Activated CD4-positive, alpha-beta T cell treated with anti-CD3 and anti-CD28 coated beads, Interleukin-10, Interleukin-2, amounts not matched to agents 100 ng/mL and 50 ng/mL, durations not matched to agents 16 hours and 8 hours (primary cell): ENCODE measurements at regions not wholly inside any gene's neighbourhood (a gene's known extent, or its start where the extent isn't known, plus 50 kb on each side); places are given as distances from the start of the nearest gene placed in this dataset.
"Not testable (repeated sequence)": the region's sequence is repeated elsewhere in the genome, so short reads cannot be mapped to it uniquely, and the experiment has no call there.

Experiments
- DNase-seq: peaks from one replicate; pipeline ENCODE4 v3.0.0-alpha.2; 2020

- no peak for DNase-seq
Observed at GRCh38 chr7:131843898-131844331, 287.5 kb upstream of the PODXL start.

- no peak for DNase-seq
Observed at GRCh38 chr7:131839967-131840690, 283.7 kb upstream of the PODXL start.

- no peak for DNase-seq
Observed at GRCh38 chr7:131836733-131837132, 280.3 kb upstream of the PODXL start.

GRCh38 chr7:131835141-131835540 is 278.7 kb upstream of the PODXL start:
- DNase-seq: no peak

- DNase-seq: no peak
Observed at GRCh38 chr7:131830681-131831080, 274.3 kb upstream of the PODXL start.

DNA sequence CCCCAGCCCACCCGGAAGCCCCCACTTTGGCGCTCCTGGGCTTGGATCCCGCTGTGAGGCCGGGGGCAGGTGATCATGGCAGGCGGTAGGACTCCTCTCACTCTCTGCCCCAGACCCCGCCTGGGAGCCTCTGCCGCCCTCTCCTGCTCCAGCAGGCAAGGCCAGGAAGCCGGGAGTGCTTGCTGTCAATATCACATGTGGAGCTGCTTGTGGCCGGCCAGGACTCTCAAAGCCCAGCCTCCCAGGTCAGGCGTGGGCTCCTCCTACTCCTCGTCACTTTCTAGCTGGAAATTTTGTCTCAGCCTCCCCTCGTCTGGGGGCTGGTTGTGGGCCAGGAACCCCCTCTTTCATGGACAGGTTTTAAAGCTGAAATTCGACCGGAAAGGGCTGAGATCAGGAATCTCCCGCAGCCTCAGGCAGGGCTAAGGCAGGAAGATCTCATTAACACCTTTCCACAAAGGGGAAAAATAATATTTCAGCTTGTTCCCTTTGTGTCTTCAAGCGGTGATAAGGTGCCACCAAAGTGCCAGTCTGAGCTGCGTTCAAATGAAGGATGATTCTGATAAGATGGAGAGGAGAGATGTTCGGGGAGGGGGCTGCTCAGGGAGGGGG is 273.6 kb upstream of the PODXL start:
- DNase-seq: no peak

- DNase-seq: no peak
Observed at GRCh38 chr7:131827421-131827820, 271.0 kb upstream of the PODXL start.

GRCh38 chr7:131826960-131827359 is 270.5 kb upstream of the PODXL start:
- no peak for DNase-seq

DNA sequence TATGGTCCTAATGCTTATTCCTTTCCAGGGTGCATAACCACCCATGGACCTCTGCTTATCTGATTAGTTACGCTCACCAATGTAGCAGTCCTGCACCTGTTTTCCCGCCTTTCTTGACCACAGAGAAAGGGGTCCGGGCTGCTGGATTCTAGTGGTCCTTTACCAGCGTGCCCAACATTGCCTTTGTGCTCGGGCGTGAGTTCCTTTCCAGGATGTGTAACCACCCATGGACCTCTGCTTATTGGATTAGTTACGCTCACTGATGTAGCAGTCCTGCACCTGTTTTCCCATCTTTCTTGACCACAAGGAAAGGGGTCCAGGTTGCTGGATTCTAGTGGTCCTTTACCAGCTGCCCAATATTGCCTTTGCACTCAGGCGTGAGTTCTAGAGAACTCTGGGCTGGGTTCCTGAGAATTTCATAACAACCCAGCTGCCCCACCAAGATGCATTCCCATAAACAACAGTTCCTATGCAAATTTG is 267.6 kb upstream of the PODXL start:
- not testable (repeated sequence) for DNase-seq

GRCh38 chr7:131819891-131820290 is 263.5 kb upstream of the PODXL start:
- no peak for DNase-seq

GRCh38 chr7:131816391-131817007 is 260.1 kb upstream of the PODXL start:
- DNase-seq: no peak

- no peak for DNase-seq
Observed at GRCh38 chr7:131808736-131809135, 252.3 kb upstream of the PODXL start.

GRCh38 chr7:131808156-131808555 is 251.7 kb upstream of the PODXL start:
- DNase-seq: not testable (repeated sequence)

DNA sequence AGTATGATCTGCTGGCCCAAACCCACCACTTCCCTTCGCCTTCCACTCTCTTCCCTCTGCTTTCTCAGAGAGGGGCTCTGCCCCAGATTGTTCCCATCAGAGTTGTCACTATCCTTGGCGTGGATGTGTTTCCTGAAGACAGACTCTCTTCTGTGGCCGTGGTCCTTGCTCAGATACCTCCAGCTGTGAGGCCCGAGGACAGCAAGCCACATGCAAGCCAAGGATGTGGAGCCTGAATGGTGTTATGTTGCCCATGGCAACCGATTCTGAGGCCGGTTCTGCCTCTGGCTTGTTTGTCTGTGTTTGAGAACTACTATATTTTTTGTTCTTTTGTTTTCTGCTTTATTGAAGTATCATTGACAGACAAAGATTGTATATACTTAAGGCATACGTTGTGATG is 247.4 kb upstream of the PODXL start:
- DNase-seq: no peak

GRCh38 chr7:131802195-131802864 is 245.9 kb upstream of the PODXL start:
- DNase-seq: no peak

- no peak for DNase-seq
Observed at GRCh38 chr7:131800531-131800930, 244.1 kb upstream of the PODXL start.

- no peak for DNase-seq
Observed at GRCh38 chr7:131800008-131800407, 243.6 kb upstream of the PODXL start.

- DNase-seq: no peak
Observed at GRCh38 chr7:131797841-131798240, 241.4 kb upstream of the PODXL start.

DNA sequence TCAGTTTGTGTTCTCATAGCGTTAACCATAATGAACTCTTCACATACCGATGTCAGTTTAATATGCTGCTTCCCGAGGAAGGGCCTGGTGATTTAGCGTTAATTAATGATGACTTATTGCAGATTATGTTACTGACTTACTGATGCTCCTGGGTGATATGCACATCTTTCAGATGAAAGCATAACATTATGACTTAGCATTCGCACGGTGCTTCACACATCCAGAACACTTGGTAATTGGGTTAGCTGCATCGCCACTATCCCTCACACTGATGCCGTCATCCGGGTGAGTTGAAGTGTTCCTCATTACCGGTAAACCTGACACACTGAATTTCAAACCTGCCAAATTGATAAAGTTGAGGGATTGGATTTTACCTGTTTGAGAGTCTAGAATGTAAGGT is 239.0 kb upstream of the PODXL start:
- DNase-seq: no peak

GRCh38 chr7:131792311-131792710 is 235.9 kb upstream of the PODXL start:
- no peak for DNase-seq

DNA sequence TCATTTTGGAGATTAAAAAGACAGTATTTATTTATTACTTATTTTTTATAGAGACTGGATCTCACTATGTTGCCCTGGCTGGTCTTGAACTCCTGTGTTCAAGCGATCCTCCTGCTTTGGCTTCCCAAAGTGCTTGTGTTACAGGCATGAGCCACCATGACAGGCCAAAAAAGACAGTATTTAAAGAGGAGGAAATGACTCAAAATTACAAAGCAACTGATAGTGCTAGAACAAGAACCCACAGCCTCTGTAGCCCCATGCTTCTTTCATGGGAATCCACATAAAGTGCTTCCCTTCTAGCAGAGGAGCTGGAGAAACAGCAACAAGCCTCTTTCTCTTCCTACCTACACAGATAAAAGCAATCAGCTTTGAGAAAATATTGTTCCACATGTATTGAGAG is 230.7 kb upstream of the PODXL start:
- no peak for DNase-seq

DNA sequence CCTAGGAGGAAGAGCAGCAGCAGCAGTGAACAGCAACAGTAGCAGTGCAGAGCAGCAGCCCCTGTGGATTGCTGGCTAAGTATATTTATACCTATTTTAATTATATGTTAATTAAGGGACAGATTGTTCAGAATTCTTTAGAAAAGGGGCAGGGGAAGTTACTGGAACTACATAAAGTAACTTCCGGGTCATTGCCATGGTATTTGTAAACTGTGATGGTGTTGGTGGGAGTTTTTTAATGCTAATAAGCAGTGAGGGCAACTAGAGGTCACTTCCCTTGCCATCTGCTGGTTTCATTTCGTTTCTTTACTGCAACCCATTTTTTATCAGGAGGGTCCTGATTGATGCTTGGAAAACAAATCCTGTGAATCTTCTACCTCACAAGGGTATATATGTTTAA is 229.8 kb upstream of the PODXL start:
- DNase-seq: no peak

DNA sequence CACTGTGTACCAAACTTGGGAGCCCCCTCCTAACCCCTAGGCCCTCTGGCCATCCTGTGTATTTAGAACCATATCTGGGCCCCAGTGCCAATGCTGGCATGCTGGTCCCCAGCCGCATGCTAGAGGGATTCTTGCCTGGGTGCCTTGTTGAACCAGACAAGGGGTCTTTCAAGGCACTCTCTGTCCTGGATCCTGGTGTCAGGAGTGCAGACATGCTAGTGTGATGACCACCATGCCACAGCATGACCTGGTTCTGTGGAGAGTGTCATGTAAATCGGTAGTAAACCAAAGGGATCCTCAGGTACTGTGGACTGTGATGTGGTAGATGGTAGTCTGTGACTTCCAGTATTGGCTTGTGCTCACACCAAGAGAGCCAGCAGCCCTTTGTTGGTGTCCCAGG is 222.2 kb upstream of the PODXL start:
- DNase-seq: no peak
